Fibroblast of lung (primary cell): ENCODE measurements at regions not wholly inside any gene's neighbourhood (a gene's known extent, or its start where the extent isn't known, plus 50 kb on each side); places are given as distances from the start of the nearest gene placed in this dataset.

ENCODE experiments used
- DNase-seq, 2 donors: peaks; one replicate each; pipeline versions ENCODE4 v3.0.0 to v3.0.0-alpha.2; 2010; ENCODE audit warnings: low read depth in 2 of 2
- H2AFZ ChIP-seq: 2 replicates; pipeline ENCODE4 v1.5.1; 2012; ENCODE audit warnings: low read length, control low read depth, inconsistent platforms
- H3K27ac ChIP-seq: 2 replicates; pipeline ENCODE4 v1.5.1; 2011; ENCODE audit warnings: low read length, control low read depth; ENCODE audit not compliant: insufficient read depth
- H3K27me3 ChIP-seq: 2 replicates; pipeline ENCODE4 v1.5.1; 2011; ENCODE audit warnings: mild to moderate bottlenecking, low read length; ENCODE audit not compliant: control insufficient read depth, insufficient read depth
- H3K36me3 ChIP-seq: 2 replicates; pipeline ENCODE4 v1.5.1; 2011; ENCODE audit warnings: low read length; ENCODE audit not compliant: control insufficient read depth, insufficient read depth
- H3K4me1 ChIP-seq: 2 replicates; pipeline ENCODE4 v1.5.1; 2011; ENCODE audit warnings: low read length; ENCODE audit not compliant: control insufficient read depth, insufficient read depth; ENCODE audit errors: extremely low read depth
- H3K4me2 ChIP-seq: 2 replicates; pipeline ENCODE4 v1.5.1; 2011; ENCODE audit warnings: low read length, control low read depth; ENCODE audit not compliant: insufficient read depth; ENCODE audit errors: extremely low read depth
- H3K4me3 ChIP-seq, 4 experiments: fragments of 200-600 bp in 1 of 4; sonication (generic) in 1 of 4; replicated peaks in 1 of 4; 2 replicates each; pipeline ENCODE4 v1.5.1; 2011 to 2016; ENCODE audit warnings: low read length in 4 of 4, low read depth in 3 of 4, mild to moderate bottlenecking in 3 of 4, control low read depth in 2 of 4, inconsistent platforms in 1 of 4, mixed read lengths in 1 of 4; ENCODE audit not compliant: insufficient read depth in 1 of 4; ENCODE audit errors: control extremely low read depth in 1 of 4
- H3K79me2 ChIP-seq: 2 replicates; pipeline ENCODE4 v1.5.1; 2012; ENCODE audit warnings: mild to moderate bottlenecking, low read length, inconsistent platforms; ENCODE audit not compliant: control insufficient read depth, insufficient read depth
- H3K9ac ChIP-seq: 2 replicates; pipeline ENCODE4 v1.5.1; 2011; ENCODE audit warnings: mild to moderate bottlenecking, low read length, control low read depth; ENCODE audit not compliant: insufficient read depth
- H3K9me3 ChIP-seq: 2 replicates; pipeline ENCODE4 v1.5.1; 2012; ENCODE audit warnings: low read depth, low read length; ENCODE audit not compliant: control insufficient read depth, insufficient read depth
- H4K20me1 ChIP-seq: 2 replicates; pipeline ENCODE4 v1.5.1; 2011; ENCODE audit warnings: low read length; ENCODE audit not compliant: control insufficient read depth, insufficient read depth; ENCODE audit errors: extremely low read depth
- CTCF ChIP-seq, 2 donors: IDR thresholded peaks in 1 of 2; conservative IDR thresholded peaks in 1 of 2; 1 replicate in 1 of 2; 2 replicates in 1 of 2; pipeline ENCODE4 v1.5.1; 2011 to 2012; ENCODE audit warnings: low read length in 2 of 2, control low read depth in 1 of 2, inconsistent platforms in 1 of 2, low read depth in 1 of 2, mild to moderate bottlenecking in 1 of 2
- EZH2 ChIP-seq: IDR thresholded peaks from 2 replicates; pipeline ENCODE4 v1.5.1; 2012; ENCODE audit warnings: low read length, control low read depth, mild to moderate bottlenecking; ENCODE audit errors: missing control alignments

GRCh38 chr12:58487255-58487654 lies 433.0 kb downstream of the LRIG3 start:
- Histone ChIP-seq H3K4me2 (no peak overlapping the region), H3K27ac (no peak overlapping the region), H3K9ac (no peak overlapping the region)

GRCh38 chr12:58487678-58488161 lies 432.6 kb downstream of the LRIG3 start:
- no peak overlapping the region for H3K27ac ChIP-seq
- H4K20me1 ChIP-seq: no peaks in the 10 kb centered on the region
- DNase-seq: peak in 1 of 2 donors; percentile 90
- H2AFZ ChIP-seq: no peak overlapping the region
- no peak overlapping the region for H3K9ac ChIP-seq
- H3K4me2 ChIP-seq: no peak overlapping the region
- H3K9me3 ChIP-seq: no peaks in the 10 kb centered on the region
- no peaks in the 10 kb centered on the region for H3K79me2 ChIP-seq
- TF ChIP-seq CTCF (conservative IDR thresholded peaks at IDR 0.05 in 1 of 2, IDR thresholded peaks at IDR 0.05 in 1 of 2; ENCODE audit: low read depth in 1 of 2, low read length in 2 of 2) (no peak), EZH2 (no peak)
- H3K4me3 ChIP-seq: no peak overlapping the region
- no peaks in the 10 kb centered on the region for H3K27me3 ChIP-seq
- H3K36me3 ChIP-seq: no peaks in the 10 kb centered on the region
- peaks cover 2% of the 10 kb centered on the region for H3K4me1 ChIP-seq

More at GRCh38 chr12:58487255-58487654, 433.0 kb downstream of the LRIG3 start:
- no peaks in the 10 kb centered on the region for H3K9me3 ChIP-seq
- H4K20me1 ChIP-seq: no peaks in the 10 kb centered on the region
- H2AFZ ChIP-seq: no peak overlapping the region
- TF ChIP-seq CTCF (conservative IDR thresholded peaks at IDR 0.05 in 1 of 2, IDR thresholded peaks at IDR 0.05 in 1 of 2; ENCODE audit: low read depth in 1 of 2, low read length in 2 of 2) (no peak), EZH2 (no peak)
- no peaks in the 10 kb centered on the region for H3K36me3 ChIP-seq
- DNase-seq: peak in 1 of 2 donors; percentile 63
- no peak overlapping the region for H3K4me3 ChIP-seq
- H3K4me1 ChIP-seq: peaks cover 2% of the 10 kb centered on the region
- H3K27me3 ChIP-seq: no peaks in the 10 kb centered on the region
- no peaks in the 10 kb centered on the region for H3K79me2 ChIP-seq

GRCh38 chr12:58489394-58489793 lies 430.9 kb downstream of the LRIG3 start:
- Histone ChIP-seq H4K20me1 (no peaks in the 10 kb centered on the region), H2AFZ (peak overlapping the region; percentile 19), H3K4me2 (no peak overlapping the region), H3K27me3 (no peaks in the 10 kb centered on the region), H3K36me3 (no peaks in the 10 kb centered on the region), H3K4me3 (no peak overlapping the region), H3K4me1 (peaks cover 2% of the 10 kb centered on the region), H3K9me3 (no peaks in the 10 kb centered on the region), H3K9ac (no peak overlapping the region), H3K79me2 (no peaks in the 10 kb centered on the region), H3K27ac (no peak overlapping the region)
- no peak for DNase-seq
- TF ChIP-seq EZH2 (no peak), CTCF (conservative IDR thresholded peaks at IDR 0.05 in 1 of 2, IDR thresholded peaks at IDR 0.05 in 1 of 2; ENCODE audit: low read depth in 1 of 2, low read length in 2 of 2) (no peak)
